Bronchial epithelial cell (primary cell): ENCODE measurements at regions not wholly inside any gene's neighbourhood (a gene's known extent, or its start where the extent isn't known, plus 50 kb on each side); places are given as distances from the start of the nearest gene placed in this dataset.
A peak's percentile ranks its signal among the peaks of the same experiment; 100 is the strongest.
"Not testable (repeated sequence)": the region's sequence is repeated elsewhere in the genome, so short reads cannot be mapped to it uniquely, and the experiment has no call there.

ENCODE experiments used
- DNase-seq: peaks from one replicate; pipeline ENCODE4 v3.0.0-alpha.2; 2010; ENCODE audit warnings: low read depth
- FAIRE-seq: peaks from 2 replicates; lab custom pipeline; 2011; peaks lifted over from hg19 to GRCh38; lab: Jason Lieb, UNC
- H3K27me3 ChIP-seq: 2 replicates; pipeline ENCODE4 v1.5.1; 2011; ENCODE audit warnings: low read length; ENCODE audit not compliant: control insufficient read depth, insufficient read depth
- H3K36me3 ChIP-seq: 2 replicates; pipeline ENCODE4 v1.5.1; 2011; ENCODE audit warnings: low read length; ENCODE audit not compliant: control insufficient read depth, insufficient read depth
- H3K4me3 ChIP-seq: 2 replicates; pipeline ENCODE4 v1.5.1; 2011; ENCODE audit warnings: mild to moderate bottlenecking, low read depth, low read length, control low read depth
- TF ChIP-seq, protein P1 (sequence below): IDR thresholded peaks from 2 replicates; pipeline ENCODE4 v1.5.1; 2011; ENCODE audit warnings: mild to moderate bottlenecking, moderate library complexity, low read length, control low read depth, inconsistent platforms; ENCODE audit not compliant: insufficient read depth, severe bottlenecking

DNA sequence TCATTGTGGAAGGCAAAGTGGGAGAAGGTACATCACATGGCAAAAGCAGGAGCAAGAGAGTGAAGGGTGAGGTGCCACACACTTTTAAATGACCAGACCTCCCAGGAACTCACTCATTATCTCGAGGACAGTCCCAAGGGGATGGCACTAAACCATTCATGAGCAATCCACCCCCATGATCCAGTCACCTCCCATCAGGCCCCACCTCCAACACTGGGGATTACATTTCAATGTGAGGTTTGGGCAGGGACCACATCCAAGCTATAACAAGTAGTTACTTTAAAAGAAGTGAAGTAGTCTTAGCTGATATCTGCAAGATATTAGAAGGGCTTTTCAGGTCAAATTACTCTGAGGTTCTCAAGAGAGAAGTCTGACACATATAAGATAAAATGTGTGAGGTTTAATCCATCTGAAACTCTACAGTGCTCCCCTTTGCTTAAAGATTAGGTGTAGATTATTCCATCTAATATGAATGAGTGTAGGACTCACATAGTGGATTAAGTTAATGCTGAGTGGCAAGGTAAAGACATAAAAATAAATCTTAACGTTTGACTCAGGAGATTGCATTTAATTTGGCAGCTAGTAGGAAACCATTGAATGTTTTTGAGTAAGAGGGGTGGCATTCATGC, 130.8 kb downstream of the TMX1 start:
- no peak overlapping the region for H3K4me3 ChIP-seq
- H3K27me3 ChIP-seq = no peaks in the 10 kb centered on the region
- H3K36me3 ChIP-seq = no peaks in the 10 kb centered on the region
- TF ChIP-seq, protein P1, sequence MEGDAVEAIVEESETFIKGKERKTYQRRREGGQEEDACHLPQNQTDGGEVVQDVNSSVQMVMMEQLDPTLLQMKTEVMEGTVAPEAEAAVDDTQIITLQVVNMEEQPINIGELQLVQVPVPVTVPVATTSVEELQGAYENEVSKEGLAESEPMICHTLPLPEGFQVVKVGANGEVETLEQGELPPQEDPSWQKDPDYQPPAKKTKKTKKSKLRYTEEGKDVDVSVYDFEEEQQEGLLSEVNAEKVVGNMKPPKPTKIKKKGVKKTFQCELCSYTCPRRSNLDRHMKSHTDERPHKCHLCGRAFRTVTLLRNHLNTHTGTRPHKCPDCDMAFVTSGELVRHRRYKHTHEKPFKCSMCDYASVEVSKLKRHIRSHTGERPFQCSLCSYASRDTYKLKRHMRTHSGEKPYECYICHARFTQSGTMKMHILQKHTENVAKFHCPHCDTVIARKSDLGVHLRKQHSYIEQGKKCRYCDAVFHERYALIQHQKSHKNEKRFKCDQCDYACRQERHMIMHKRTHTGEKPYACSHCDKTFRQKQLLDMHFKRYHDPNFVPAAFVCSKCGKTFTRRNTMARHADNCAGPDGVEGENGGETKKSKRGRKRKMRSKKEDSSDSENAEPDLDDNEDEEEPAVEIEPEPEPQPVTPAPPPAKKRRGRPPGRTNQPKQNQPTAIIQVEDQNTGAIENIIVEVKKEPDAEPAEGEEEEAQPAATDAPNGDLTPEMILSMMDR = no peak
- FAIRE-seq (no peak), DNase-seq (no peak)

DNA sequence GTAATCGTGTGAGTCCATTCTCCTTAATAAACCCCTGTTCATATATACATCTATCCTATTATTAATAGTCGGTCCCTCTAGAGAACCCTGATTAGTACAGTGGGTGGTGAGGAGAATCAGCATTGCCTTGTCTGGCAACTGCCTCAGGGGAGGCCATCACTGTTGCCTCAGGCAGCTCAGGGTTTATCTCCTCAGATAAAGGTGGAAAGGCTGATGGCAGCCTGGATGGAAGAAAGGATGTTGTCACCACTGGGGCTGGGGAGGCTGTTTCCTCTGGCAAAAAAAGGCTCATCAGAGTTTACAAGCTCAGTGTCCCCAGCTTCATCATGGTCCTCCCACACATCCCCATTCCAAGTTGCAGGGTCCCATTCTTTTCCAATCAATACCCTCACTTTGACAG, 137.1 kb downstream of the TMX1 start:
- H3K36me3 ChIP-seq, DNase-seq, FAIRE-seq, H3K4me3 ChIP-seq, H3K27me3 ChIP-seq: not testable (repeated sequence)

DNA sequence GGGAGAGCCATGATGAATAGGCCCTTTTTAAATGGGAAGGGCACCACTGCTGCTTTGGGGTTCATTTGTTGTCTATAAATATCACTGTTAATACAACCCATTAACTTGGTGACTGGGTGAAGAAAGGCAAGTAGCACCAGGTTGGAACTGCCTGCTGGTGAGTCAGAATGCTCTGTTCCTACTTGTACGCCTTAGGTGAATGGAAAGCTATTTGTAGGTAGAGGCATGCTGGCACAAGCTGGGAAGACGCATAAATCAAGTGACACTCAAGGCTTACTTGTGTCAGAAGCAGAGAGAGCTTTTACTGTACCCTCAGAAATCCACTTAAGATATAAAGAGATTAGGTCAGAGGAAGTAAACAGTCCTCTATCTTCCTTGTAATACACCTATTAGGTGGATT, 142.5 kb downstream of the TMX1 start:
- TF ChIP-seq, protein P1 = no peak
- FAIRE-seq (peak; percentile 95), DNase-seq (peak; percentile 100)
- Histone ChIP-seq H3K4me3 (no peak overlapping the region), H3K36me3 (no peaks in the 10 kb centered on the region), H3K27me3 (no peaks in the 10 kb centered on the region)

DNA sequence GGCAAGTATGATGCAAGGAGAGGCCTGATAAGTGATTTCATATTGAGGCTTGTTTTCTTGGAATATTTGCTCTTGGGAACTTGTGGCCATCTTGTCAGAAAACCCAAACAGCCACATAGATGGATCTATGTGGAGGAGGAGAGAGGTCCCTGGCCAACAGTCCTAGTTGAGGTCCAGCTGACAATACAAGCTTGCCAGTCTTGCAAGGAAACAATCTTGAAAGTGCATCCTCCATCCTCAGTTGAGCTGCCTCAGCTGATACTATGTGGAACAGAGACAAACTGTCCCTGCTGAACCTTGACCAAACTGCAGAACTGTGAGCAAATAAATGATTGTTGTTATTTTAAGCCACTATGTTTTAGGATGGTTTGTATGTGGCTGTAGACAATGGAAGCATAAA, 146.4 kb downstream of the TMX1 start:
- FAIRE-seq (no peak), DNase-seq (no peak)
- TF ChIP-seq, protein P1 = no peak
- H3K36me3 ChIP-seq = no peaks in the 10 kb centered on the region
- no peaks in the 10 kb centered on the region for H3K27me3 ChIP-seq
- H3K4me3 ChIP-seq = no peak overlapping the region

DNA sequence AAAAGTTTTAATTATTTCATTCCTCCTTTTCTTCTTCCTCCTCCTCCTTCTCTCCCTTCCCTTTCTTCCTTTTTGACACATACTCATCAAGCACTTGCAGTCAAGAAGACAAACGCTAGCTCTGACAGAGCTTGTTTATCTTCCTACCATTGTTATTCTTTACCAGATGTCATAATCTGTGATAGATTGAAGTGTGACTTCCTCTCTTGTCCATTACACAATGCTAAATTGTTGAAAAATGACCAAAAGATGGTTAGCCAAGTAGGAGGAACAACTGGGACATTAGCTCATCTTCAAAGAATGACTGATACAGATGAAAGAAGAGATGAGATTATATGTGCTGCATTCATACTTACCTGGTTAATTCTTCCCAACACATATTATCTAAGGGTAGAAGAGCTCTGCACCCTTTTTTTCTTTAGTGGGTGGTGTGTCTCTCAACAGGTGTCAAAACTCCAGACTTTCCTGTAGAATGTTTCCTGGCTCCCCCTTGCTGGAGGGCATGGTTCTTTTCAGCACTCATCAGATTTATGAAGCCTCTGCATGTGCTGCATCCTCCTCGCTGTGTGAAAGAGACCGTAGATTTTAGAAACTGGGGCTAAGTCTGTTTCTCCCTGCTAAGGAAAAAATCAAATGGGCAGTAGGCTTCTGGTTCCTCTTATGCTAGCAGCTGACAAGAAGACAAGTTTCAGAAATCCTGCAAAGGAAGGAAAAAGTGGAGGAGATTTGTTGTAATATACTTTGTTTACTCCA, 147.1 kb downstream of the TMX1 start:
- Histone ChIP-seq H3K4me3 (no peak overlapping the region), H3K36me3 (no peaks in the 10 kb centered on the region), H3K27me3 (no peaks in the 10 kb centered on the region)
- DNase-seq = no peak
- FAIRE-seq = no peak
- TF ChIP-seq, protein P1 = no peak

DNA sequence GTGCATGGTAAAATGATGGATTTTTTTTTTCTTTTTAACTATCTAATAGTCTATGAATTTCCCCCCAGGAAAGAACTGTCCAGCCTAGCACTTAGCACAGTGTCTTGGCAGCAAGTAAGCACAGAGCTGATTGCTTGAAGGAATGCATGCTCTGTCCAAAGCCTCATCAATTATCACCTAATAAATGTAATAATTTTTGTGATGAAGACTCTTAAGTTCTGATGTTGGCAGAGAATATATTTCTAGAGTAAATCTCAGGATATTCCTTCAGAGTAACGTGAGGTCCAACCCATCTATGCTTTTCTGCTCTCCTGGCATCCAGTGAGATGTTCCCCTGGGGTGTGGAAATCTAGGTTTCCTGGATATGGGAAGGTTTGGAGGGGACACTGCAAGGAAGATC, 152.4 kb downstream of the TMX1 start:
- no peak overlapping the region for H3K4me3 ChIP-seq
- FAIRE-seq = no peak
- no peaks in the 10 kb centered on the region for H3K27me3 ChIP-seq
- TF ChIP-seq, protein P1 = no peak
- DNase-seq = no peak
- no peaks in the 10 kb centered on the region for H3K36me3 ChIP-seq
